AG09319 (cell line): ENCODE measurements at regions not wholly inside any gene's neighbourhood (a gene's known extent, or its start where the extent isn't known, plus 50 kb on each side); places are given as distances from the start of the nearest gene placed in this dataset.

Experiments used
- DNase-seq: peaks from one replicate; pipeline ENCODE4 v3.0.0-alpha.2; 2010; ENCODE audit warnings: low read depth; ENCODE audit errors: extremely low read depth
- TF ChIP-seq, protein P1 (sequence below): IDR thresholded peaks from 2 replicates; pipeline ENCODE4 v1.5.1; 2011; ENCODE audit warnings: low read depth, mild to moderate bottlenecking, inconsistent platforms, low read length, moderate library complexity

DNA sequence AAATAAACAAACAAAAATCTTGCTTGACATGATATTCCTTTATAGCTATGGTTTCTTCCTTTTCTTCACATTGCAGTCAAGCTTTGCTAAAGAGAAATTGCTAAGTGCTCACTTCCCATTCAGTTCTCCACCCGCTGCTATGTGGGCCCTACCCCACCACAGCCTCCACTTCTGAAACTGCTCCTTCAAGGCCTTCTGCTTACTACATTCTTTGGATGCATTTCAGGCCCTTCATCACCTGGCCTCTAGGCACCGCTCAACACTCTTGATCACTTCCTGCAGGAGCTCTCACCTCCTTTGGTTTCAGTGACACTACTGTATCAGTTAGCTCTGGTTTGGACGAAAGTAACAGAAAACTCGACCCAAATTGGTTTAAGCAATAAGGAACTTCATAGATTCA, 72.4 kb downstream of the KLF5 start:
- DNase-seq = no peak
- TF ChIP-seq, protein P1, sequence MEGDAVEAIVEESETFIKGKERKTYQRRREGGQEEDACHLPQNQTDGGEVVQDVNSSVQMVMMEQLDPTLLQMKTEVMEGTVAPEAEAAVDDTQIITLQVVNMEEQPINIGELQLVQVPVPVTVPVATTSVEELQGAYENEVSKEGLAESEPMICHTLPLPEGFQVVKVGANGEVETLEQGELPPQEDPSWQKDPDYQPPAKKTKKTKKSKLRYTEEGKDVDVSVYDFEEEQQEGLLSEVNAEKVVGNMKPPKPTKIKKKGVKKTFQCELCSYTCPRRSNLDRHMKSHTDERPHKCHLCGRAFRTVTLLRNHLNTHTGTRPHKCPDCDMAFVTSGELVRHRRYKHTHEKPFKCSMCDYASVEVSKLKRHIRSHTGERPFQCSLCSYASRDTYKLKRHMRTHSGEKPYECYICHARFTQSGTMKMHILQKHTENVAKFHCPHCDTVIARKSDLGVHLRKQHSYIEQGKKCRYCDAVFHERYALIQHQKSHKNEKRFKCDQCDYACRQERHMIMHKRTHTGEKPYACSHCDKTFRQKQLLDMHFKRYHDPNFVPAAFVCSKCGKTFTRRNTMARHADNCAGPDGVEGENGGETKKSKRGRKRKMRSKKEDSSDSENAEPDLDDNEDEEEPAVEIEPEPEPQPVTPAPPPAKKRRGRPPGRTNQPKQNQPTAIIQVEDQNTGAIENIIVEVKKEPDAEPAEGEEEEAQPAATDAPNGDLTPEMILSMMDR = no peak

GRCh38 chr13:73129023-73129422, 70.2 kb downstream of the KLF5 start:
- no peak for DNase-seq
- TF ChIP-seq, protein P1 = no peak
